ENCODE measurements at regions not wholly inside any gene's neighbourhood (a gene's known extent, or its start where the extent isn't known, plus 50 kb on each side); places are given as distances from the start of the nearest gene placed in this dataset.
A peak's percentile ranks its signal among the peaks of the same experiment; 100 is the strongest.

- Histone ChIP-seq H3K27me3 (replicated peaks in 1 of 4; ENCODE audit: control insufficient read depth in 3 of 4, extremely low read depth in 1 of 4, insufficient read depth in 3 of 4, low read length in 3 of 4) (no peaks in the 10 kb centered on the region), H3K4me2 (ENCODE audit: insufficient read depth in 1 of 2, low read depth in 2 of 2, low read length in 2 of 2) (no peak overlapping the region), H3K4me1 (replicated peaks in 1 of 4; ENCODE audit: control insufficient read depth in 3 of 4, insufficient read depth in 4 of 4, low read length in 3 of 4) (peaks cover 0 to 17% (median 11%) of the 10 kb centered on the region in 4 experiments; a peak in 3 of 7 replicates), H4K20me1 (replicated peaks in 1 of 2; ENCODE audit: control insufficient read depth in 1 of 2, insufficient read depth in 2 of 2, low read length in 2 of 2) (no peaks in the 10 kb centered on the region), H3K56ac (replicated peaks; ENCODE audit: insufficient read length, low read depth, low read length) (no peak overlapping the region), H3K18ac (ENCODE audit: extremely low read depth, low read length) (peak overlapping the region; percentile 71; the same call in 1 of the 2 replicates), H2AFZ (ENCODE audit: low read length) (no peak overlapping the region; the same call in 1 of the 2 replicates), H2BK20ac (ENCODE audit: low read length) (no peak overlapping the region), H3K9me3 (ENCODE audit: insufficient read depth in 2 of 2, low read depth in 1 of 2, low read length in 1 of 2) (no peaks in the 10 kb centered on the region), H3K14ac (ENCODE audit: insufficient read length) (no peak overlapping the region), H3K9ac (replicated peaks in 1 of 4; ENCODE audit: extremely low read depth in 1 of 4, low read depth in 3 of 4, low read length in 3 of 4) (no peak overlapping the region), H3K23me2 (ENCODE audit: low read depth, low read length) (no peaks in the 10 kb centered on the region), H2BK120ac (replicated peaks; ENCODE audit: low read depth, low read length) (no peak overlapping the region), H3K79me2 (ENCODE audit: control insufficient read depth in 1 of 2, insufficient read depth in 2 of 2, low read length in 2 of 2) (no peaks in the 10 kb centered on the region), H3K79me1 (ENCODE audit: low read depth, low read length) (no peaks in the 10 kb centered on the region), H4K91ac (replicated peaks; ENCODE audit: insufficient read length, low read length) (no peak overlapping the region), H3K36me3 (ENCODE audit: control insufficient read depth in 2 of 4, insufficient read depth in 4 of 4, low read length in 3 of 4) (no peaks in the 10 kb centered on the region), H3K23ac (ENCODE audit: insufficient read length) (no peak overlapping the region), H2AK5ac (ENCODE audit: low read depth, low read length) (no peak overlapping the region), H3K4ac (replicated peaks; ENCODE audit: insufficient read length, low read depth, low read length) (no peak overlapping the region), H4K5ac (ENCODE audit: insufficient read length, low read depth, low read length) (no peak overlapping the region), H2BK5ac (ENCODE audit: low read depth, low read length) (no peak overlapping the region), H2BK12ac (ENCODE audit: low read depth, low read length) (0 out of 2 replicates have a peak overlapping the region, but pooled peaks have one; percentile 68), H4K8ac (ENCODE audit: extremely low read depth, insufficient read depth, low read length) (no peak overlapping the region; the same call in 1 of the 2 replicates), H3K4me3 (ENCODE audit: extremely low read depth in 1 of 4, insufficient read depth in 2 of 4, low read depth in 3 of 4, low read length in 4 of 4) (no peak overlapping the region), H2BK15ac (ENCODE audit: low read length) (no peak overlapping the region; the same call in 1 of the 2 replicates), H3K27ac (ENCODE audit: low read depth, low read length) (no peak overlapping the region)
- ChIA-PET CTCF (ENCODE audit: partially characterized antibody) (interaction anchor here (0.7 kb wide), 1 partner anchor 166 kb away, joined by 3 read pairs; no protein-coding TSS in a partner anchor), POLR2A (ENCODE audit: partially characterized antibody) (no interaction called here)
- TF ChIP-seq SRF (IDR thresholded peaks at IDR 0.05; ENCODE audit: low read depth, low read length): no peak
- TF ChIP-seq ATF2 (IDR thresholded peaks at IDR 0.05; ENCODE audit: low read length): no peak
- no peak for TF ChIP-seq E2F6 (IDR thresholded peaks at IDR 0.05)
- no peak for TF ChIP-seq GTF2F1 (IDR thresholded peaks at IDR 0.05; ENCODE audit: borderline replicate concordance, low read depth, low read length)
- no peak for TF ChIP-seq USF2 (IDR thresholded peaks at IDR 0.05; ENCODE audit: low read length)
- FAIRE-seq (no peak), DNase-seq (ENCODE audit: low read depth in 1 of 2, low spot score in 2 of 2) (no peak)
- WGBS, 2 experiments (ENCODE audit: extremely low coverage in 1 of 2, insufficient coverage in 1 of 2, insufficient read length in 1 of 2, insufficient replicate concordance in 2 of 2, low coverage in 1 of 2, low lambda C conversion rate in 2 of 2, missing lambda C conversion rate in 1 of 2): 92% methylated on average over 17 of the region's 17 CpGs; no CpG with 5 or more reads in 1 of the 2 experiments
Measured at GRCh38 chr2:2703762-2704427, 372.8 kb upstream of the MYT1L start.

All from H1 (cell line).